HL-60 (cell line): ENCODE measurements at regions not wholly inside any gene's neighbourhood (a gene's known extent, or its start where the extent isn't known, plus 50 kb on each side); places are given as distances from the start of the nearest gene placed in this dataset.

Source experiments
- DNase-seq, 2 experiments: peaks; one replicate each; pipeline ENCODE4 v3.0.0-alpha.2; 2010 to 2020; ENCODE audit warnings: low read depth in 1 of 2, low spot score in 1 of 2
- H3K27ac ChIP-seq: fragments of 250-450 bp; sonication (Bioruptor Pico); replicated peaks from 2 replicates; pipeline ENCODE4 v1.5.1; 2020; ENCODE audit warnings: mild to moderate bottlenecking, moderate library complexity
- H3K27me3 ChIP-seq: fragments of 250-450 bp; sonication (Bioruptor Pico); 2 replicates; pipeline ENCODE4 v1.5.1; 2021; ENCODE audit warnings: mild to moderate bottlenecking, moderate library complexity; ENCODE audit not compliant: insufficient read depth, poor library complexity, severe bottlenecking
- H3K4me3 ChIP-seq: replicated peaks from 2 replicates; pipeline ENCODE4 v1.5.1; 2011; ENCODE audit warnings: mild to moderate bottlenecking, control low read depth, low read length; ENCODE audit not compliant: insufficient read depth
- GABPA ChIP-seq: IDR thresholded peaks from 2 replicates; pipeline ENCODE4 v1.6.1; 2012; ENCODE audit warnings: low read depth
- POLR2AphosphoS5 ChIP-seq: IDR thresholded peaks from 2 replicates; pipeline ENCODE4 v1.6.1; 2012; ENCODE audit warnings: low read depth
- SPI1 ChIP-seq: IDR thresholded peaks from 2 replicates; pipeline ENCODE4 v1.6.1; 2012; ENCODE audit warnings: low read depth, mild to moderate bottlenecking, borderline replicate concordance
- TF ChIP-seq, protein P1 (sequence below): IDR thresholded peaks from 2 replicates; pipeline ENCODE4 v1.6.1; 2012; ENCODE audit warnings: low read depth; ENCODE audit not compliant: insufficient replicate concordance
- TF ChIP-seq, protein P2 (sequence below): IDR thresholded peaks from one replicate; pipeline ENCODE4 v1.5.1; 2011; ENCODE audit warnings: low read length, control low read depth, inconsistent platforms; ENCODE audit not compliant: insufficient read depth

DNA sequence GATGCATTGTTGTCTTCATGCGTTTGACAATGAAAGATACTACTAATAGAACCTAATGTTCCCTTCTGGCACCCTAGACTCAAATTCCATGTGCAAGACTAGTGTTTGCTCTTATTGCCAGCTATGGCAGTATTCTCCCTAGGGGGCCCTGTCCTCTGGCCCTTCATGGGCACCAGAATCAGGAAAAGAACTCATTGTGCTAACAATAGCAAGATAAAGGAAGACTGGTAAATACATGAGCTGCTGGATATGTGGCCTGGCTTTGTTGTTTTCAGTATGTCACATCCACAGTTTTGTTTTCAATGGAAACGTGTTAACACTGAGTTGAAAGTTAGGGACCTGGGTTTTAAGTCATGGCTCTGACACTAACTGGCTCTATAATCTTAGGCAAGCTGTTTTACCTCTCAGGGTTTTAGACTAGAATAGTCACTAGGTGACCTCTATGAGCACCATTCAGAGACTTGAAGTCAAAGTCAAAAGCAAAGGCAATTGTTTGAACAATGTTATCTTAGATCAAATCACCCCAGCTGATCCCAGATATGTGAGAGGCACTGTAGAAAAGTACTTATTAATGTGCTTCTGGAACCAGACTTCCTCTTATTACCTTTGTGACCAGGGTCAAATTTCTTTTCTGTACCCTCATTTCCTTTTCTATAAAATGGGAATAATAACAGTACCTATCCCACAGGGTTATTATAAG, 253.7 kb upstream of the DIAPH2 start:
- TF ChIP-seq POLR2AphosphoS5 (no peak), GABPA (no peak), SPI1 (no peak)
- TF ChIP-seq, protein P1, sequence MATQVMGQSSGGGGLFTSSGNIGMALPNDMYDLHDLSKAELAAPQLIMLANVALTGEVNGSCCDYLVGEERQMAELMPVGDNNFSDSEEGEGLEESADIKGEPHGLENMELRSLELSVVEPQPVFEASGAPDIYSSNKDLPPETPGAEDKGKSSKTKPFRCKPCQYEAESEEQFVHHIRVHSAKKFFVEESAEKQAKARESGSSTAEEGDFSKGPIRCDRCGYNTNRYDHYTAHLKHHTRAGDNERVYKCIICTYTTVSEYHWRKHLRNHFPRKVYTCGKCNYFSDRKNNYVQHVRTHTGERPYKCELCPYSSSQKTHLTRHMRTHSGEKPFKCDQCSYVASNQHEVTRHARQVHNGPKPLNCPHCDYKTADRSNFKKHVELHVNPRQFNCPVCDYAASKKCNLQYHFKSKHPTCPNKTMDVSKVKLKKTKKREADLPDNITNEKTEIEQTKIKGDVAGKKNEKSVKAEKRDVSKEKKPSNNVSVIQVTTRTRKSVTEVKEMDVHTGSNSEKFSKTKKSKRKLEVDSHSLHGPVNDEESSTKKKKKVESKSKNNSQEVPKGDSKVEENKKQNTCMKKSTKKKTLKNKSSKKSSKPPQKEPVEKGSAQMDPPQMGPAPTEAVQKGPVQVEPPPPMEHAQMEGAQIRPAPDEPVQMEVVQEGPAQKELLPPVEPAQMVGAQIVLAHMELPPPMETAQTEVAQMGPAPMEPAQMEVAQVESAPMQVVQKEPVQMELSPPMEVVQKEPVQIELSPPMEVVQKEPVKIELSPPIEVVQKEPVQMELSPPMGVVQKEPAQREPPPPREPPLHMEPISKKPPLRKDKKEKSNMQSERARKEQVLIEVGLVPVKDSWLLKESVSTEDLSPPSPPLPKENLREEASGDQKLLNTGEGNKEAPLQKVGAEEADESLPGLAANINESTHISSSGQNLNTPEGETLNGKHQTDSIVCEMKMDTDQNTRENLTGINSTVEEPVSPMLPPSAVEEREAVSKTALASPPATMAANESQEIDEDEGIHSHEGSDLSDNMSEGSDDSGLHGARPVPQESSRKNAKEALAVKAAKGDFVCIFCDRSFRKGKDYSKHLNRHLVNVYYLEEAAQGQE, result no peak
- no peak for DNase-seq

DNA sequence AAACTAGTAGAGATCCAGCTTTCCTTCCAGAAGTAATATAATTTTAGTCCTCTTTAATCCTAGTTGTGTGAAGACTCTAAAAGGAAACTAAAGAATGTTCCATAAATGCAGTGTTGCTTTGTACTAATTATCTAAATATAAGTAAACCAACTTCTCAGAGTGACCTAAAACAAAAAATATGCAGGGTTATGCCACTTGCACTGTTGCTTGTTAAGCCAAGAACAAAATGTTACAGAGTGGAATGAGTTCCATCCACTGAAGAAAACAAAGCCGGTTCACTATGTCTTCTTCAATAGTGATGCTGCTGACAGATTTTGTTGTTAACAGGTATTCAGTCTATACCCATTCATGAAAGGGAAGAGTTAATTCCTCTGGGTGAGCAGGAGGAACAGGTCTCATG, 252.0 kb upstream of the DIAPH2 start:
- TF ChIP-seq, protein P1, result no peak
- TF ChIP-seq POLR2AphosphoS5, result no peak
- TF ChIP-seq, protein P2, sequence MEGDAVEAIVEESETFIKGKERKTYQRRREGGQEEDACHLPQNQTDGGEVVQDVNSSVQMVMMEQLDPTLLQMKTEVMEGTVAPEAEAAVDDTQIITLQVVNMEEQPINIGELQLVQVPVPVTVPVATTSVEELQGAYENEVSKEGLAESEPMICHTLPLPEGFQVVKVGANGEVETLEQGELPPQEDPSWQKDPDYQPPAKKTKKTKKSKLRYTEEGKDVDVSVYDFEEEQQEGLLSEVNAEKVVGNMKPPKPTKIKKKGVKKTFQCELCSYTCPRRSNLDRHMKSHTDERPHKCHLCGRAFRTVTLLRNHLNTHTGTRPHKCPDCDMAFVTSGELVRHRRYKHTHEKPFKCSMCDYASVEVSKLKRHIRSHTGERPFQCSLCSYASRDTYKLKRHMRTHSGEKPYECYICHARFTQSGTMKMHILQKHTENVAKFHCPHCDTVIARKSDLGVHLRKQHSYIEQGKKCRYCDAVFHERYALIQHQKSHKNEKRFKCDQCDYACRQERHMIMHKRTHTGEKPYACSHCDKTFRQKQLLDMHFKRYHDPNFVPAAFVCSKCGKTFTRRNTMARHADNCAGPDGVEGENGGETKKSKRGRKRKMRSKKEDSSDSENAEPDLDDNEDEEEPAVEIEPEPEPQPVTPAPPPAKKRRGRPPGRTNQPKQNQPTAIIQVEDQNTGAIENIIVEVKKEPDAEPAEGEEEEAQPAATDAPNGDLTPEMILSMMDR, result no peak
- no peak for TF ChIP-seq SPI1
- no peak for TF ChIP-seq GABPA

More for the DNA sequence above, 253.7 kb upstream of the DIAPH2 start:
- H3K4me3 ChIP-seq, result no peak overlapping the region
- H3K27ac ChIP-seq, result no peak overlapping the region
- H3K27me3 ChIP-seq, result no peaks in the 10 kb centered on the region

DNA sequence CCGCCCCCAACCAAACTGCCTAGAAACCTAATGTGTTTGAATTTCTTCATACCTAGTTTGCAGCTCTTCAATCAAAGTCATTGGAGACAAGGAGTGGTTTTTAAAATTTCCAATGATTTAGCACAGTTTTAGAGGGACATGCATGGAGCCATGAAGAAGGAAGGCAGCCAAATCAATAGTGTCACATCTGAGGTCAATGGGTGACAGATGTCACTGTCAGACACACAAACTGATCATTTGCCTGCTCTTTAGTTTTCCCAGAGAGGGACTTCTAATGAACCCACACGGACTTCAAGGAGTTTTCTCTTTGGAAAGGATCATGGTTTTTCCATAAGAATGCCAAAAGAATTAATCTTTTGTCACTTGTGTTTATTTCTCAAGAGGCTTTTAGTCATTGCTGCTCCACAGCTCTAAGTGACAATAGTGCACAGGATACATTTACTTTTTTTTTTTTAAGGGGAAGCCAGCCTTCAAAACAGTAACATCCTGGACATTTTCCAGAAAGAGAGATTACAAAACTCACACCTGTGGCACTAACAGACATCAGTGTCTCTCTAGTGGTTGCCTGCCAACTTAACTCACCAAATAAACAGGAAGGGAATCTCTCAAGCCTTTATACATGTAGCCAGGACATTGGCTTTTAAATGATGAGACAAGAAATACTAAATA, 251.1 kb upstream of the DIAPH2 start:
- no peak overlapping the region for H3K4me3 ChIP-seq
- TF ChIP-seq, protein P1, result no peak
- DNase-seq, result no peak
- H3K27ac ChIP-seq, result no peak overlapping the region
- no peaks in the 10 kb centered on the region for H3K27me3 ChIP-seq

More for the DNA sequence above, 252.0 kb upstream of the DIAPH2 start:
- H3K27me3 ChIP-seq, result no peaks in the 10 kb centered on the region
- H3K27ac ChIP-seq, result no peak overlapping the region
- no peak overlapping the region for H3K4me3 ChIP-seq
- DNase-seq, result no peak

DNA sequence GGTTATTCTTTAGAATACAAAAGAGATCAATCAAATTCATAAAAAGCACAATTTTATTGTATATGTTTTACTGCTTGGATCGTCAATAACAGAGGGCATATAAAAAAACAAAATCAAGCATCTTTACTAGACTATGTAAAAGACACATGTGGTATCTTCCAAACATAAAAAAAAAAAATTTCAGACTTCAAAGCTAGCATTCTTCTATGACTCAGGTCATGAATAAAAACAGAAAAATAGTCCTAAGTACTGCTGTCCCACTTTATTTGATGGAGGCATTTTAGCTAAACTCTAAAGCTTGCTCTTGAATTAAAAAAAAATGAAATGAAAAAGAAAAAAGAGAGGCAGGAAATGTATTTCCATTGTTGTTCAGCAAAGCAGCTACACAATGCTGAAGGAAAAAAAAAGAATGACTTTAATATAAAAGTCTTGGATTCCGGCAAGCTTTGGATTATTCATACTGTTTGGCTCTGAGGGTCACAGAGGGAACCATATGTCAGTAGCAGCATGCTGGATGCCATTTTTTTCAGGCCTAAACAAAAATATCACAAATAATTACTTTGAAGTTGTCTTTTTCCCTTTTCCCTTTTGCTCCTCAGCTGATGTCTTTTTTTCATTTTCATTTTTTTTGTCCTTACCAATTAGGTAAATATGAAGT, 249.1 kb upstream of the DIAPH2 start:
- no peak overlapping the region for H3K27ac ChIP-seq
- no peak overlapping the region for H3K4me3 ChIP-seq
- DNase-seq, result no peak
- TF ChIP-seq, protein P2, result no peak
- TF ChIP-seq POLR2AphosphoS5 (no peak), SPI1 (no peak), GABPA (no peak)
- TF ChIP-seq, protein P1, result no peak
- H3K27me3 ChIP-seq, result no peaks in the 10 kb centered on the region
